ENCODE measurements at regions not wholly inside any gene's neighbourhood (a gene's known extent, or its start where the extent isn't known, plus 50 kb on each side); places are given as distances from the start of the nearest gene placed in this dataset.

- no peak for DNase-seq (ENCODE audit: low read depth)
These were observed 482.7 kb downstream of the RIT2 start for GRCh38 chr18:42632801-42633200.

DNA sequence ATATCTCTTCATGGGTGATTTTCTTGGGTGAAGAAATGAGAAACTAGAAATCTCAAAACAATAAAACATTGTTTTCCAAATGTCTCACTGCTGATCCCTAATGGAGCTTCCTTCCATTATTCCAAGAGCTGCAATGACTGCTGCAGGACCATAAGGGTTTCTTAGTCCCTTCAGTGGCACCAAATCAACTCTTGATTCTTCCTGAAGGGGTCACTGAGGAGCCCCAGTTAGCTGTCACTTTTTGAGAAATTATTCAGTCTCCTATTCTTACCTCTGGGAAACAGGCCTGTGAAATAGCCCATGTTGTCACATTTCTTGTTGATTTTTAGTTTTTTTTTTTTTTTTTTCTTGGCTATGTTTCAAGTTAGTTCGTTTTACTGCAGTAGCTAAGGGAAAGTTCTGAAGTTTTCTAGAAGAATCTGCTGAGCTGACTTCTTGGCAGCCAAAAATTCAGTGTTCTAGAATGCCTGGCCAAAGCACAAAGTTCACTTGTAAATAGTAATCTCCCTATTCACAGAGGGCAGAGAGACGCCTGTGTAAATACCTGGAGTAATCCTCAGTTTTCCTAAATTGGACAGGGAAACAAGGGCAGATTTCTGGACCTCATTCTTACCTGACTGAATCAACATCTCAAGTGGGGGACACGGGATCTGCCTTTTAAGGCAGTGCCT, 480.0 kb downstream of the RIT2 start:
- DNase-seq (ENCODE audit: low read depth) = no peak

DNA sequence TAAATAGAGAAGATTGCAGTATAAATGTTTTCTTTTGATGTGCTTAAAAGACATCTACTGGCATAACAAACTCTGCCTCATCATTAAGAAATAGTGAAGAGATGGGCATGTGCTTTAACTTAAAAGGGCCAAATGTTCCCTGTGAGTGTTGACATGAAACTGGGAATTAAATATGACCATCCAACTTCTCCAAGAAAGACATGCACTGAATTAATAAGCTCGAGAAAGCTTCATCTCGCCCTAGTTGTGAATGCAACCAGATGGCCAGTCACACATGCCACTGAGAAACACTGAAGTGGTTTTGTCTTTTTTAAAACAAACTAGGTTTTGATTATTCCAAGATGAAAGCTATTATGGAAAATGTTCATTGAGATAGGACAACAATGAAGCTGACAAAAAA, 479.2 kb downstream of the RIT2 start:
- no peak for DNase-seq (ENCODE audit: low read depth)

GRCh38 chr18:42640160-42640559, 475.3 kb downstream of the RIT2 start:
- no peak for DNase-seq (ENCODE audit: low read depth)

GRCh38 chr18:42641996-42642395, 473.5 kb downstream of the RIT2 start:
- DNase-seq (ENCODE audit: low read depth) = no peak

GRCh38 chr18:42644729-42645131, 470.8 kb downstream of the RIT2 start:
- no peak for DNase-seq (ENCODE audit: low read depth)

DNA sequence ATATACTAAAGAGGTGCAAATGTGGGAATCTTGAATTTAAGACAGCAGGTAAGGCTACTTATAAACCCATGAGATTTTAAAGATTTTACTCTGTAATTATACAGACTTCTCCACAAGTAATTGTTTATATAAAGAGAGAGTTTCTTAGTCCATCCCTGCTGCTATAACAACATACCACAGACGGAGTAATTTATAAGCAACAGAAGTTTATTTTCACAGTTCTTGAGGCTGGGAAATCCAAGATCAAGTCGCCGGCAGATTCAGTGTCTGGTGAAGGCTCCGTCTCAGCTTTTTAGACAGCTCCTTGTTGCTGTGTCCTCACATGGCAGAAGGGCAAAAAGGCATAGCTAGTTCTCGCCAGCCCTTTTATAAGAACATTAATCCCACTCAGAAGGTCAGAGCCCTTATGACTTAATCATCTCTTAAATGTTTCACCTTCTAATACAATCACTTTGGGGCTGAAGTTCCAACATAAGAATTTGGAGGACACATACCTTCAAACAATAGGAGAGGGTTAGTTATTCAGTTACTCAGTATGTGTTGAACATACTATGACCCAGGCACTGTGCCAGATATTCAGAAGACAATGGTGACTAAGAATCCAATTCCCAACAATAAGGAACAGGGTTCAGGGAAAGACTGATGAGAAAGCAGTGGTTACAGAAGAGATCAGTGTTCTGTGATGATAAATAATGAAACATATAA, 466.0 kb downstream of the RIT2 start:
- DNase-seq (ENCODE audit: low read depth) = no peak

DNA sequence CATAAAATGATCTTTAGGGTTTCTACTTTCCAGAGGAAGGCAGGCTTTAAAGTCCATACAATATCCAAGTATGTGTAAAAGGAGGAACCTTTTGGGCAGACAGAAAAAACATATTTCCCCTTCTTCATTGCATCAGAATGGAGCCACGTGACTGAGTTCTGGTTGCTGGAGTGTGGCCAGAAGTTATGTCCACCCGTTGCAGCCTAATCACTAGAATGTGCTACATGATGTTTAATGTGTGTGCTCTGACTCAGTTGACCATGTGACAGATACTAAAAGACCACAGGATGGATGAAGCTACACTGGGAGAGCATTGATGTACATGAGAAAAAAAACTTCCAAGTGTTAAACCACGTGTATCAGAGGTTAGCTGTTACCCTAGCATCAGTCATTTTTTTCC, 460.9 kb downstream of the RIT2 start:
- no peak for DNase-seq (ENCODE audit: low read depth)

DNA sequence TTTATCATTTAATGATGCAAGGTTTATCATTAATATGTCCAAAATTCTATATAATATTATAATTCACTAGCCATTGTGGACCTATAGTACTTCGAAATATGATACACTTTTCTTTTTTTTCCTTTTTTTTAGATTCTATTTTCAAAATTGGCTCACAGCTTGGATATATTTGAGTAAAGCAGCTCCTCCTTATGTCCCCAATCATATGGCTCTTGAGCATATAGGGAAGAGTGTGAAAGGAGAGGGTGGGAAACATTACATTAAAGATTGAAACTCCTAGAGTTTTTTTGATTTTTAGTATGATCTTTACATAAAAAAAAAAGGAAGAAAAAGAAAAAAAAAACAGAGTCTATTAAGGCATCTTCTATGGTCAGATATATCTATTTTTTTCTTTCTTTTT, 457.9 kb downstream of the RIT2 start:
- no peak for DNase-seq (ENCODE audit: low read depth)

DNA sequence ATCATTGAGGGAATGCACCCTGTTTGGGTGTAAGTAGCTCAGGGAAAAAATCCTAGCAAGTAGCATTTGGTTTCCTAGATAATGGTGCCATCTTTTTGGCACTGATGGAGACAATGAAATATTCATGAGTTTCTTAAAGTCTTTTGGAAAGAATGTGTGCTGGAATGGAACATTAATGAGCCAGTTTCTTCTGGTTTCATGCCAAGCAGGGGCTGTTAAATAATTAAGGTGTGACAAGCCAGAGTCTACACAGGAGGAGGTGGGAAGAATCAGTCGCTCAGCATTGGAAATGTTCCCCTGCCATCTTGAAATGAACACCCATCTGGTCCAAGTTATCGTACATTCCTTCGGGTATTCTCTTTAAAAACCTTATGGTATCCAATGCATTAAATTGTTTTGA, 457.3 kb downstream of the RIT2 start:
- DNase-seq (ENCODE audit: low read depth) = no peak

- no peak for DNase-seq (ENCODE audit: low read depth)
These were observed 456.3 kb downstream of the RIT2 start for GRCh38 chr18:42659187-42659586.

GRCh38 chr18:42670860-42671259, 444.6 kb downstream of the RIT2 start:
- DNase-seq (ENCODE audit: low read depth) = no peak

DNA sequence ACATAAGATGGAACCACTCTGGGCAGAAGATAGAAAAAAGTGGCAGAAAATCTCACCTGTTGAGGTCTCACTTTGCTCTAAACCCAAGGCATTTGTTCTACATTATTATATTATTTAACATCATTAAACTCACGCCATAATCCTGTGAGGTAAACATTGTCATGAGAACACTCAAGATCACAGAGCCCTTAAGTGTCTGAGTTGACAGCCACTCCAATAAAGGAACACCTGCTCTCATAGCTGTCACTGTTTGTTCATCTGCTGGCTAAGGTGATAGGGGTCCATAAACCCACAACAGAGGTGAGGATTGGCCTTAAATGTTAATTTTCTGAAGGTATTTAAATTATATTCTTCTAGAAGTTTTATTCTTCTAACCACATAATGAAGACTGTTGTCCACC, 439.7 kb downstream of the RIT2 start:
- no peak for DNase-seq (ENCODE audit: low read depth)

- DNase-seq (ENCODE audit: low read depth) = no peak
These were observed 432.4 kb downstream of the RIT2 start for GRCh38 chr18:42683094-42683493.

GRCh38 chr18:42689310-42689709, 426.2 kb downstream of the RIT2 start:
- no peak for DNase-seq (ENCODE audit: low read depth)

All from non-pigmented ciliary epithelial cell (primary cell).